Panc1 (cell line): ENCODE measurements at regions not wholly inside any gene's neighbourhood (a gene's known extent, or its start where the extent isn't known, plus 50 kb on each side); places are given as distances from the start of the nearest gene placed in this dataset.

Experiments
- ATAC-seq: fragments of 200-7000 bp; cut with Tn5 transposase; 2 replicates; pipeline ENCODE4 v1.9.1; 2020; ENCODE audit warnings: mild to moderate bottlenecking, moderate library complexity
- BruUV-seq: library from RNA; stranded (reverse); fragments of 400-500 nt; replicated peaks from 2 replicates; lab custom pipeline; 2021; lab: Mats Ljungman, UMichigan
- CTCF ChIA-PET: fragments of 300-600 bp; sonication (Branson Sonifier 250); formaldehyde crosslinking; loops from one replicate; lab custom pipeline; 2022; ENCODE audit warnings: antibody characterized with exemption; lab: Charles Lee
- POLR2A ChIA-PET: fragments of 300-600 bp; sonication (Branson Sonifier 250); formaldehyde crosslinking; loops from one replicate; lab custom pipeline; 2022; ENCODE audit warnings: antibody characterized with exemption; lab: Charles Lee
- DNase-seq: peaks from one replicate; pipeline ENCODE4 v3.0.0-alpha.2; 2010; ENCODE audit warnings: low read depth, low spot score
- H3K27ac ChIP-seq: 2 replicates; pipeline ENCODE4 v1.5.1; 2011; ENCODE audit warnings: mild to moderate bottlenecking, low read length, inconsistent platforms
- H3K27me3 ChIP-seq: fragments of 200-500 bp; sonication (Bioruptor generic); 2 replicates; pipeline ENCODE4 v1.6.0; 2014; ENCODE audit warnings: low read length, inconsistent platforms; ENCODE audit not compliant: control insufficient read depth, insufficient read depth
- H3K36me3 ChIP-seq: fragments of 200-500 bp; sonication (Bioruptor generic); 2 replicates; pipeline ENCODE4 v1.5.1; 2014; ENCODE audit warnings: inconsistent platforms, mild to moderate bottlenecking, low read length, moderate library complexity; ENCODE audit not compliant: control insufficient read depth, insufficient read depth
- H3K4me1 ChIP-seq: 2 replicates; pipeline ENCODE4 v1.5.1; 2011; ENCODE audit warnings: inconsistent platforms, mild to moderate bottlenecking, low read length, moderate library complexity; ENCODE audit not compliant: control insufficient read depth, insufficient read depth
- H3K4me3 ChIP-seq, 2 experiments: 2 replicates each; pipeline ENCODE4 v1.5.1; 2011 to 2012; ENCODE audit warnings: low read depth in 2 of 2, low read length in 2 of 2, mild to moderate bottlenecking in 2 of 2, inconsistent platforms in 1 of 2, moderate library complexity in 1 of 2
- H3K9me3 ChIP-seq: fragments of 200-500 bp; sonication (Bioruptor generic); 2 replicates; pipeline ENCODE4 v1.5.1; 2014; ENCODE audit warnings: low read depth, mild to moderate bottlenecking, inconsistent platforms, low read length, moderate library complexity; ENCODE audit not compliant: control insufficient read depth, insufficient read depth
- POLR2AphosphoS5 ChIP-seq: IDR thresholded peaks from 2 replicates; pipeline ENCODE4 v1.6.1; 2012; ENCODE audit warnings: mild to moderate bottlenecking, low read depth, low read length, moderate library complexity
- REST ChIP-seq, 2 experiments: IDR thresholded peaks; 2 replicates each; pipeline ENCODE4 v1.6.1; 2011 to 2012; ENCODE audit warnings: low read depth in 2 of 2, control low read depth in 1 of 2, low read length in 1 of 2, mild to moderate bottlenecking in 1 of 2, moderate library complexity in 1 of 2; ENCODE audit not compliant: insufficient read depth in 1 of 2
- SIN3A ChIP-seq: IDR thresholded peaks from 2 replicates; pipeline ENCODE4 v1.6.1; 2012; ENCODE audit warnings: low read depth, mild to moderate bottlenecking, low read length, moderate library complexity, borderline replicate concordance; ENCODE audit not compliant: insufficient read depth
- TCF7L2 ChIP-seq: IDR thresholded peaks from 2 replicates; pipeline ENCODE4 v1.6.1; 2011; ENCODE audit warnings: mild to moderate bottlenecking, low read depth, low read length, inconsistent platforms
- in situ Hi-C: cut with HindIII; loops from 2 replicates; pipeline ENCODE4 v1.10.0; 2016; ENCODE audit warnings: low sequenced_read_pairs, low pct_unique_long_range_greater_than_20kb
- intact Hi-C: fragments of 100-400 bp; cut with micrococcal nuclease; formaldehyde crosslinking; loops from one replicate; pipeline ENCODE4 v1.10.0; 2022; ENCODE audit not compliant: unreplicated experiment
- TF ChIP-seq, protein P1 (sequence below): fragments of 450-650 bp; IDR thresholded peaks from 2 replicates; pipeline ENCODE4 v1.5.1; 2017; ENCODE audit warnings: mild to moderate bottlenecking

DNA sequence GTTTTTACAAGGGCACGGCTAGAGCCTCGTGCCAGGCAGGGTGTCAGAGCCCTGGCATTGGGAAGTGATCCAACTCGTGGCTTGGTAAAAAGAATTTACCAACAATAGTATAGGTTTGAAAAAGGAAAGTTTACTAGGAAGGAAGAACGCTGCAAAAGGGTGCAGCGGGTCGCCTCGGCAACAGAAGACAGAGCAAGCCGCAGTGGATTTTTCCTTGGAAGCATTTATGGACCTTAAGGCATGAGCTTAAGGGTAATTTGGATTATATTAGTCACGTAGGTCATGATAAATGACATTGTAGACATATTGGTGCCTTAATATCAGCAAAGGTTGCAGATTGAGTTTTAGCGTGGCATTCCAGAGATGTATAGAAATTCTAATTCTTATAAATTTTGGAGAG, 163.4 kb upstream of the PPP2R3A start:
- 0 out of 2 replicates have a peak, but pooled peaks cover 2% of the 10 kb centered on the region for H3K27me3 ChIP-seq
- ChIA-PET POLR2A (no interaction called here), CTCF (no interaction called here)
- no peak overlapping the region for H3K27ac ChIP-seq
- H3K4me3 ChIP-seq: no peak overlapping the region
- H3K9me3 ChIP-seq: no peaks in the 10 kb centered on the region
- ATAC-seq (no peak), DNase-seq (no peak)
- TF ChIP-seq REST (IDR thresholded peaks at IDR 0.05; ENCODE audit: insufficient read depth in 1 of 2, low read depth in 2 of 2, low read length in 1 of 2) (no peak), SIN3A (no peak), TCF7L2 (no peak), POLR2AphosphoS5 (no peak)
- TF ChIP-seq, protein P1, sequence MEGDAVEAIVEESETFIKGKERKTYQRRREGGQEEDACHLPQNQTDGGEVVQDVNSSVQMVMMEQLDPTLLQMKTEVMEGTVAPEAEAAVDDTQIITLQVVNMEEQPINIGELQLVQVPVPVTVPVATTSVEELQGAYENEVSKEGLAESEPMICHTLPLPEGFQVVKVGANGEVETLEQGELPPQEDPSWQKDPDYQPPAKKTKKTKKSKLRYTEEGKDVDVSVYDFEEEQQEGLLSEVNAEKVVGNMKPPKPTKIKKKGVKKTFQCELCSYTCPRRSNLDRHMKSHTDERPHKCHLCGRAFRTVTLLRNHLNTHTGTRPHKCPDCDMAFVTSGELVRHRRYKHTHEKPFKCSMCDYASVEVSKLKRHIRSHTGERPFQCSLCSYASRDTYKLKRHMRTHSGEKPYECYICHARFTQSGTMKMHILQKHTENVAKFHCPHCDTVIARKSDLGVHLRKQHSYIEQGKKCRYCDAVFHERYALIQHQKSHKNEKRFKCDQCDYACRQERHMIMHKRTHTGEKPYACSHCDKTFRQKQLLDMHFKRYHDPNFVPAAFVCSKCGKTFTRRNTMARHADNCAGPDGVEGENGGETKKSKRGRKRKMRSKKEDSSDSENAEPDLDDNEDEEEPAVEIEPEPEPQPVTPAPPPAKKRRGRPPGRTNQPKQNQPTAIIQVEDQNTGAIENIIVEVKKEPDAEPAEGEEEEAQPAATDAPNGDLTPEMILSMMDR: no peak
- no peaks in the 10 kb centered on the region for H3K4me1 ChIP-seq
- intact Hi-C loops: no loop called here
- in situ Hi-C loops: no loop called here
- no peaks in the 10 kb centered on the region for H3K36me3 ChIP-seq
- BruUV-seq: no TSS peak

DNA sequence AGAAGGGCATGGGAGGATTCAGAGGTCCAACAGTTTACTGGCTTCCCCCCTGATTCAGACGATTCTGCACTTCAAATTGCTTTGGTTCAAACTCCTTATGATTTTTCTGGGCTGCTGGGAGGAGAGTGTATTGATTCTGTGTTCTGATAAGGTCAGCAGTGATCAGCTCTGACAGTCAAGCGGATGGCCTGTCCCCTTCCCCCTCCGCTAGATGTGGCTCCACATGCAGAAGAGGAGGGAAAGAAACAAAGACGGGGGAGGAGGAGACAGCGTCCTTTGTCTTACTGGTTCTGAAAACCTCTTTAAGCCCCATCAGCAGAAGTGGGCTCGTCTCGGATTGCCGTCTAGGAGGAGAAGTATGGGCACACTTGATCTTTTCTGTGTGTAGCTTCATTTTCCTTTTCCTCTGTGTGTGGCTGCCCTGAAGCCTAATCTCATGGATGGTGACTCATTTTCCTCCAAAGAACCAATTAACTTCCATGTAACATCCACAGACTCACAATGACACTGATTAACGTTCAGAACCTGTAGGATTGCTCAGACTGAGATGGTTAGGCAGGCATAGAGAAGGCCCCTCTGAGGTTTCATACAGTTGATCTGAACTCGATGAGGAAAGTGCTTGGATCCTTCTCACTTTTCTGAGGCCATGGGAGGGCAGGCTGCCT, 162.4 kb upstream of the PPP2R3A start:
- no peak for ATAC-seq
- no peaks in the 10 kb centered on the region for H3K9me3 ChIP-seq
- H3K4me3 ChIP-seq: no peak overlapping the region
- intact Hi-C loops: no loop called here
- in situ Hi-C loops: no loop called here
- H3K27ac ChIP-seq: no peak overlapping the region
- DNase-seq: no peak
- ChIA-PET POLR2A (no interaction called here), CTCF (no interaction called here)
- H3K36me3 ChIP-seq: no peaks in the 10 kb centered on the region
- H3K4me1 ChIP-seq: no peaks in the 10 kb centered on the region
- 0 out of 2 replicates have a peak, but pooled peaks cover 2% of the 10 kb centered on the region for H3K27me3 ChIP-seq
- BruUV-seq: no TSS peak
- TF ChIP-seq POLR2AphosphoS5: no peak
- TF ChIP-seq TCF7L2: no peak
- no peak for TF ChIP-seq SIN3A
- no peak for TF ChIP-seq REST (IDR thresholded peaks at IDR 0.05; ENCODE audit: insufficient read depth in 1 of 2, low read depth in 2 of 2, low read length in 1 of 2)
- TF ChIP-seq, protein P1: no peak
